GM12878 (cell line): ENCODE measurements at regions not wholly inside any gene's neighbourhood (a gene's known extent, or its start where the extent isn't known, plus 50 kb on each side); places are given as distances from the start of the nearest gene placed in this dataset.

ENCODE experiments used
- BCL11A ChIP-seq: IDR thresholded peaks from 2 replicates; pipeline ENCODE4 v1.6.1; 2011; ENCODE audit warnings: low read depth, low read length
- BRCA1 ChIP-seq: IDR thresholded peaks from 2 replicates; pipeline ENCODE4 v1.6.1; 2011; ENCODE audit warnings: low read depth, low read length, improper control_type of control experiment
- CEBPB ChIP-seq, 2 experiments: fragments of 150-350 bp in 1 of 2; IDR thresholded peaks; 2 replicates each; pipeline ENCODE4 v1.6.1; 2012 to 2014; ENCODE audit warnings: low read depth in 2 of 2, low read length in 2 of 2, borderline replicate concordance in 1 of 2, inconsistent platforms in 1 of 2
- MYB ChIP-seq: fragments of 150-350 bp; IDR thresholded peaks from 2 replicates; pipeline ENCODE4 v1.6.1; 2014; ENCODE audit warnings: mild to moderate bottlenecking, low read depth, low read length, borderline replicate concordance
- ZNF274 ChIP-seq: IDR thresholded peaks from one replicate; pipeline ENCODE4 v1.8.0; 2011; ENCODE audit not compliant: insufficient read length, insufficient read depth
- TF ChIP-seq, protein P1 (sequence below): IDR thresholded peaks from 2 replicates; pipeline ENCODE4 v1.6.1; 2011; ENCODE audit warnings: low read depth, low read length, improper control_type of control experiment, borderline replicate concordance
- TF ChIP-seq, protein P2 (sequence below), 3 experiments: IDR thresholded peaks in 2 of 3; conservative IDR thresholded peaks in 1 of 3; 2 replicates each; pipeline ENCODE4 v1.5.1; 2011; ENCODE audit warnings: low read depth in 3 of 3, low read length in 3 of 3, mild to moderate bottlenecking in 3 of 3, control low read depth in 2 of 3, moderate library complexity in 2 of 3, inconsistent platforms in 1 of 3, mixed read lengths in 1 of 3; ENCODE audit not compliant: control insufficient read depth in 2 of 3, insufficient read depth in 1 of 3; ENCODE audit errors: extremely low read depth in 1 of 3

DNA sequence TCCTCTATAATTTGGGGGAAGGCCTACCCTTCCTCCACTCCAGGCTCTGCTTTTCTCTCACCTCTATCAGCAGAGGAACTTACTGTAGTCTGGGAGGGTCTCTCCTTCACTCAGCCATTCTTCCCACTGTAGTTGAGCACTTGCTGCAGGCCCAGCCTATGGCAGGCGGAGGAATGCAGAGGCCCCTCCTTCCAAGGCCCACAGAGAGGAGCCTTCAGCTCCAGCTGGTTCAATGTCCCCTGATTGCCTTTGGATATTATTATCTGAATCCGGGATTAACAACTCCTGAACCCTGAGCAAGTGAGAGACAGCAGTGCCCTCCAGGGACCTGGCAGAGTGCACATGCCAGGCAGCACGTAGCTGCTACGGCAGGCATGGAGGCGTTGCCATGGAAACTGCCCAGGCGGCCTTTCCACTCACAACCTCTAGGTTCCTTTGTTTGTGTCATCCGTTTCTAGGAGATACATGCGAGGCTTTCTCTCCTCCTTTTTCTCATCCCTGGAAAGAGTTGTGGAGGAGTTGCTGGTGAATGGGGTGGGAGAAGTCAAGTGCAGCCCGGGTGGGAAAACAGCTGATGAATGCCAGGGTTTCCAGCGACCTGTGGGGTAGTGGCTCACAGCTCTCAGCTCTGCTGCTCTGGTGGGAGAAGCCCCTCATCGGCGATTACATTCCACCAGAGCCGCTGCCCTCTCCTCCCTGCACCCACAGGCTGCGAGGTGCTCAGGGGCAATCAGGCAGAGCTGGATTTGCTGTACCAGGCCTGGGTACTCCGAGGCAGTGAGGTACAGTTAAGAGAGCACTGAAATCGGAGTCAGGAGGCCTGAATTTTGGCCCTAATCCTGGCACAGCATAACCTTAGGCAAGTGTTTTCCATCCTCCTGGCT lies 55.3 kb upstream of the HK2 start:
- TF ChIP-seq ZNF274 = no peak
- TF ChIP-seq, protein P1, sequence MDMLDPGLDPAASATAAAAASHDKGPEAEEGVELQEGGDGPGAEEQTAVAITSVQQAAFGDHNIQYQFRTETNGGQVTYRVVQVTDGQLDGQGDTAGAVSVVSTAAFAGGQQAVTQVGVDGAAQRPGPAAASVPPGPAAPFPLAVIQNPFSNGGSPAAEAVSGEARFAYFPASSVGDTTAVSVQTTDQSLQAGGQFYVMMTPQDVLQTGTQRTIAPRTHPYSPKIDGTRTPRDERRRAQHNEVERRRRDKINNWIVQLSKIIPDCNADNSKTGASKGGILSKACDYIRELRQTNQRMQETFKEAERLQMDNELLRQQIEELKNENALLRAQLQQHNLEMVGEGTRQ = no peak
- no peak for TF ChIP-seq CEBPB (IDR thresholded peaks at IDR 0.05; ENCODE audit: borderline replicate concordance in 1 of 2, low read depth in 2 of 2, low read length in 2 of 2)
- no peak for TF ChIP-seq MYB
- TF ChIP-seq, protein P2, sequence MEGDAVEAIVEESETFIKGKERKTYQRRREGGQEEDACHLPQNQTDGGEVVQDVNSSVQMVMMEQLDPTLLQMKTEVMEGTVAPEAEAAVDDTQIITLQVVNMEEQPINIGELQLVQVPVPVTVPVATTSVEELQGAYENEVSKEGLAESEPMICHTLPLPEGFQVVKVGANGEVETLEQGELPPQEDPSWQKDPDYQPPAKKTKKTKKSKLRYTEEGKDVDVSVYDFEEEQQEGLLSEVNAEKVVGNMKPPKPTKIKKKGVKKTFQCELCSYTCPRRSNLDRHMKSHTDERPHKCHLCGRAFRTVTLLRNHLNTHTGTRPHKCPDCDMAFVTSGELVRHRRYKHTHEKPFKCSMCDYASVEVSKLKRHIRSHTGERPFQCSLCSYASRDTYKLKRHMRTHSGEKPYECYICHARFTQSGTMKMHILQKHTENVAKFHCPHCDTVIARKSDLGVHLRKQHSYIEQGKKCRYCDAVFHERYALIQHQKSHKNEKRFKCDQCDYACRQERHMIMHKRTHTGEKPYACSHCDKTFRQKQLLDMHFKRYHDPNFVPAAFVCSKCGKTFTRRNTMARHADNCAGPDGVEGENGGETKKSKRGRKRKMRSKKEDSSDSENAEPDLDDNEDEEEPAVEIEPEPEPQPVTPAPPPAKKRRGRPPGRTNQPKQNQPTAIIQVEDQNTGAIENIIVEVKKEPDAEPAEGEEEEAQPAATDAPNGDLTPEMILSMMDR (IDR thresholded peaks at IDR 0.05 in 2 of 3, conservative IDR thresholded peaks at IDR 0.05 in 1 of 3; ENCODE audit: control insufficient read depth in 2 of 3, extremely low read depth in 1 of 3, insufficient read depth in 1 of 3, low read depth in 3 of 3, low read length in 3 of 3) = no peak
- no peak for TF ChIP-seq BCL11A
- no peak for TF ChIP-seq BRCA1
